ENCODE measurements at regions not wholly inside any gene's neighbourhood (a gene's known extent, or its start where the extent isn't known, plus 50 kb on each side); places are given as distances from the start of the nearest gene placed in this dataset.

GRCh38 chr5:72558046-72558336, 50.8 kb upstream of the ZNF366 start:
- DNase-seq (ENCODE audit: low read depth in 4 of 4, low spot score in 3 of 4) = no peak

DNA sequence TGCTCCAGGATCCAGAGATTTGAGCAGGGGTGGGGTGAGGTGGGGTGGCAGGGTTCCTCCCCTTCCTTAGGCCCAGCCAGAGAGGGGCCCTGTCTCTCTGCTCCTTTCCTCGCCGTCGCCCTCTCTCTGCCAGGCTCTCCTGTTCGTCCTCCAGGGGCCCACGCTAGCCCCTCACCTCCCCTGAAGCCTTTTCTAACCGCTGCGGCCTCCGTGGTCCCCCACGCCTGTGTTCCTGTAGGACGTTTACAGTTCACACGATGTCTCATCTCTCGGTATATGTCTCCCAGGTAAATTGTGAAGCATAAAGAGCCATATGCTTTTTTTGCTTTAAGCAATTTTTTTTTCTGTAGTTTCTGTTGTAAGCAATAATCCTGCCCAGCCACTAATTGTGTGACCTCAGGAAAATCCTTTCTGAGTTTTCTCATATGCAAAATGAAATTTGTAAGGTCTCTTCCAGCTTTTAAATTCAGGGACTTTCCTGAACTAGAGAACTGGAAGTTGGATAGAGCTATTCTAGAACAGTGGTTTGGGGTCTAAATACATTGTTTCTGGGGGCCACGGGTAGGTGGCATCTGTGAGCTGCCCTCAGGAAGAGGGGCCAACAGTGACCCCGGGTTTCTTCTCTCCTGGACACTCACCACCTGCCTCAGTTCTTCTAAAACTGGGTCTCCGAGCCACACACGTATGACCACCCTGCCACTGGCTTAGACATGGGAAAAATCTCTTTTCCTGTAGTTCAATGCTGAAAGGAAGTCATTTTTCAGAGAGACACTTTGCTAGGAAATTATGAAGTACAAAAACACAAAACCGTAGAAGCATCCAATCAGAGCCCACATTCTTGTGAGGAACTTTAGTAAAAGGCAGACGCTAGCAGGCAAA, 50.2 kb upstream of the ZNF366 start:
- DNase-seq (ENCODE audit: low read depth in 4 of 4, low spot score in 3 of 4) = no peak

Data from right renal pelvis (tissue), 4 donors.